SH-SY5Y (cell line): ENCODE measurements at regions not wholly inside any gene's neighbourhood (a gene's known extent, or its start where the extent isn't known, plus 50 kb on each side); places are given as distances from the start of the nearest gene placed in this dataset.

ENCODE experiments used
- GATA2 ChIP-seq: IDR thresholded peaks from 2 replicates; pipeline ENCODE4 v1.6.1; 2011; ENCODE audit warnings: mild to moderate bottlenecking, low read depth, low read length
- GATA3 ChIP-seq: IDR thresholded peaks from 2 replicates; pipeline ENCODE4 v1.6.1; 2011; ENCODE audit warnings: low read depth, mild to moderate bottlenecking, low read length, moderate library complexity

GRCh38 chr12:85575120-85576096 is 260.8 kb downstream of the RASSF9 start:
- TF ChIP-seq GATA2 (no peak), GATA3 (no peak)
